Fibroblast of lung (primary cell): ENCODE measurements at regions not wholly inside any gene's neighbourhood (a gene's known extent, or its start where the extent isn't known, plus 50 kb on each side); places are given as distances from the start of the nearest gene placed in this dataset.

Source experiments
- DNase-seq, 2 donors: peaks; one replicate each; pipeline versions ENCODE4 v3.0.0 to v3.0.0-alpha.2; 2010; ENCODE audit warnings: low read depth in 2 of 2
- H2AFZ ChIP-seq: 2 replicates; pipeline ENCODE4 v1.5.1; 2012; ENCODE audit warnings: low read length, control low read depth, inconsistent platforms
- H3K27ac ChIP-seq: 2 replicates; pipeline ENCODE4 v1.5.1; 2011; ENCODE audit warnings: low read length, control low read depth; ENCODE audit not compliant: insufficient read depth
- H3K27me3 ChIP-seq: 2 replicates; pipeline ENCODE4 v1.5.1; 2011; ENCODE audit warnings: mild to moderate bottlenecking, low read length; ENCODE audit not compliant: control insufficient read depth, insufficient read depth
- H3K36me3 ChIP-seq: 2 replicates; pipeline ENCODE4 v1.5.1; 2011; ENCODE audit warnings: low read length; ENCODE audit not compliant: control insufficient read depth, insufficient read depth
- H3K4me1 ChIP-seq: 2 replicates; pipeline ENCODE4 v1.5.1; 2011; ENCODE audit warnings: low read length; ENCODE audit not compliant: control insufficient read depth, insufficient read depth; ENCODE audit errors: extremely low read depth
- H3K4me2 ChIP-seq: 2 replicates; pipeline ENCODE4 v1.5.1; 2011; ENCODE audit warnings: low read length, control low read depth; ENCODE audit not compliant: insufficient read depth; ENCODE audit errors: extremely low read depth
- H3K4me3 ChIP-seq, 4 experiments: fragments of 200-600 bp in 1 of 4; sonication (generic) in 1 of 4; replicated peaks in 1 of 4; 2 replicates each; pipeline ENCODE4 v1.5.1; 2011 to 2016; ENCODE audit warnings: low read length in 4 of 4, low read depth in 3 of 4, mild to moderate bottlenecking in 3 of 4, control low read depth in 2 of 4, inconsistent platforms in 1 of 4, mixed read lengths in 1 of 4; ENCODE audit not compliant: insufficient read depth in 1 of 4; ENCODE audit errors: control extremely low read depth in 1 of 4
- H3K79me2 ChIP-seq: 2 replicates; pipeline ENCODE4 v1.5.1; 2012; ENCODE audit warnings: mild to moderate bottlenecking, low read length, inconsistent platforms; ENCODE audit not compliant: control insufficient read depth, insufficient read depth
- H3K9ac ChIP-seq: 2 replicates; pipeline ENCODE4 v1.5.1; 2011; ENCODE audit warnings: mild to moderate bottlenecking, low read length, control low read depth; ENCODE audit not compliant: insufficient read depth
- H3K9me3 ChIP-seq: 2 replicates; pipeline ENCODE4 v1.5.1; 2012; ENCODE audit warnings: low read depth, low read length; ENCODE audit not compliant: control insufficient read depth, insufficient read depth
- H4K20me1 ChIP-seq: 2 replicates; pipeline ENCODE4 v1.5.1; 2011; ENCODE audit warnings: low read length; ENCODE audit not compliant: control insufficient read depth, insufficient read depth; ENCODE audit errors: extremely low read depth
- EZH2 ChIP-seq: IDR thresholded peaks from 2 replicates; pipeline ENCODE4 v1.5.1; 2012; ENCODE audit warnings: low read length, control low read depth, mild to moderate bottlenecking; ENCODE audit errors: missing control alignments
- TF ChIP-seq, protein P1 (sequence below), 2 donors: IDR thresholded peaks in 1 of 2; conservative IDR thresholded peaks in 1 of 2; 1 replicate in 1 of 2; 2 replicates in 1 of 2; pipeline ENCODE4 v1.5.1; 2011 to 2012; ENCODE audit warnings: low read length in 2 of 2, control low read depth in 1 of 2, inconsistent platforms in 1 of 2, low read depth in 1 of 2, mild to moderate bottlenecking in 1 of 2

DNA sequence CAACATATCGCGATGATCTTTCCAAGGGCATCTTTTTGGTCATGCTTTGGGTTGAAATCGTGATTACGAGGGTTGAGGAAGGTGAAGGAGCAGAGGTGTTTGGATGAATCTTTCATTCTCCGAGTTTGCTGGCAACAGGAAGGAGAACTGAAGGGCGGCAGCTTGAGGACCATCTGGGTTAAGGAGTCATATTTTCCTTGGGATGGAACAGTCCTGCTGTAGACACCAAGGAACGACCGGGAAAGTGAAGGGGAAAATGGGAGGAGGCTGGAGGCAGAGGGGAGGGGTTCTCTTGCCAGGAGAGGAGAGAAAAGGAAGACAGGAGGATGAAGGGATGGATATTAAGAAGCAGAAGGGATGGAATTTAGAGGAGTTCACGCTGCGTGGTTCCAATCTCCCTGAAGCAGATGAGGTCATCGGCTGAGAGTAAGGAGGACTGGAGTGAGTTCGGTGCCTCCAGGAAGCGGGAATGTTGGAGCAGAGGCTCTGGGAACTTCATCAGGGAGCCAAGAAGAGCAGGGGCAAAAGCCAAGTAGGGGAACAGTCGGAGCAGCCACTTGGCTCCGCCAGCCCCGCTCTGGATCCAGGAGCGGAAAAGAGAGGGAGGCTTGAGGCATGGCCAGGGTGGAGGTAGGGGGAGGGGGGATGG, 116.6 kb upstream of the GALNT17 start:
- Histone ChIP-seq H3K4me3 (no peak overlapping the region), H3K79me2 (no peaks in the 10 kb centered on the region)

DNA sequence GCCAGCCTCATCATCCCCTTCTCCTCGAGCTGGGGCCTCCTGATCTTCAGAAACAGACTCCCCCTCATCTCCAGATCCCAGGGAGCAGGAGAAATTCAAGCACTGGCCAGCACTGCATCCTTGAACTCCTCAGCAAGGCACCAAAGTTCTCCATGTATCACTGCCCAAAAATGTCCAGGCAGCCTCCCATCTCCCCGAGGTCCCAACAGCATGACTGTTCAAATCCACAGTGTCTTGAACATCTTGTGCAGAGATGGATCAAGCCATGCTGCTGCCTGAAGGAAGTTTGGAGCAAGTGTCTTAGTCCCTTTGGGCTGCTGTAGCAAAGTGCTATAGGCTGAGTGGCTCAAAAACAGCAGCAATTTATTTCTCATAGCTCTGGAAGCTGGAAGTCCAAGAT, 115.5 kb upstream of the GALNT17 start:
- no peak overlapping the region for H3K27ac ChIP-seq
- no peak overlapping the region for H2AFZ ChIP-seq
- no peak overlapping the region for H3K4me2 ChIP-seq
- no peaks in the 10 kb centered on the region for H3K36me3 ChIP-seq
- H3K9me3 ChIP-seq: no peaks in the 10 kb centered on the region
- no peaks in the 10 kb centered on the region for H3K79me2 ChIP-seq
- TF ChIP-seq, protein P1, sequence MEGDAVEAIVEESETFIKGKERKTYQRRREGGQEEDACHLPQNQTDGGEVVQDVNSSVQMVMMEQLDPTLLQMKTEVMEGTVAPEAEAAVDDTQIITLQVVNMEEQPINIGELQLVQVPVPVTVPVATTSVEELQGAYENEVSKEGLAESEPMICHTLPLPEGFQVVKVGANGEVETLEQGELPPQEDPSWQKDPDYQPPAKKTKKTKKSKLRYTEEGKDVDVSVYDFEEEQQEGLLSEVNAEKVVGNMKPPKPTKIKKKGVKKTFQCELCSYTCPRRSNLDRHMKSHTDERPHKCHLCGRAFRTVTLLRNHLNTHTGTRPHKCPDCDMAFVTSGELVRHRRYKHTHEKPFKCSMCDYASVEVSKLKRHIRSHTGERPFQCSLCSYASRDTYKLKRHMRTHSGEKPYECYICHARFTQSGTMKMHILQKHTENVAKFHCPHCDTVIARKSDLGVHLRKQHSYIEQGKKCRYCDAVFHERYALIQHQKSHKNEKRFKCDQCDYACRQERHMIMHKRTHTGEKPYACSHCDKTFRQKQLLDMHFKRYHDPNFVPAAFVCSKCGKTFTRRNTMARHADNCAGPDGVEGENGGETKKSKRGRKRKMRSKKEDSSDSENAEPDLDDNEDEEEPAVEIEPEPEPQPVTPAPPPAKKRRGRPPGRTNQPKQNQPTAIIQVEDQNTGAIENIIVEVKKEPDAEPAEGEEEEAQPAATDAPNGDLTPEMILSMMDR (conservative IDR thresholded peaks at IDR 0.05 in 1 of 2, IDR thresholded peaks at IDR 0.05 in 1 of 2; ENCODE audit: low read depth in 1 of 2, low read length in 2 of 2): no peak
- no peak for TF ChIP-seq EZH2
- no peak overlapping the region for H3K9ac ChIP-seq
- DNase-seq: peak in 1 of 2 donors; percentile 0
- no peaks in the 10 kb centered on the region for H3K27me3 ChIP-seq
- no peak overlapping the region for H3K4me3 ChIP-seq
- no peaks in the 10 kb centered on the region for H4K20me1 ChIP-seq
- no peaks in the 10 kb centered on the region for H3K4me1 ChIP-seq

More for the DNA sequence above, 116.6 kb upstream of the GALNT17 start:
- Histone ChIP-seq H2AFZ (no peak overlapping the region), H3K27ac (no peak overlapping the region), H3K4me2 (no peak overlapping the region), H3K9me3 (no peaks in the 10 kb centered on the region), H3K9ac (no peak overlapping the region), H3K4me1 (no peaks in the 10 kb centered on the region), H3K27me3 (no peaks in the 10 kb centered on the region), H3K36me3 (no peaks in the 10 kb centered on the region), H4K20me1 (no peaks in the 10 kb centered on the region)
- no peak for DNase-seq
- TF ChIP-seq, protein P1 (conservative IDR thresholded peaks at IDR 0.05 in 1 of 2, IDR thresholded peaks at IDR 0.05 in 1 of 2; ENCODE audit: low read depth in 1 of 2, low read length in 2 of 2): no peak
- no peak for TF ChIP-seq EZH2

DNA sequence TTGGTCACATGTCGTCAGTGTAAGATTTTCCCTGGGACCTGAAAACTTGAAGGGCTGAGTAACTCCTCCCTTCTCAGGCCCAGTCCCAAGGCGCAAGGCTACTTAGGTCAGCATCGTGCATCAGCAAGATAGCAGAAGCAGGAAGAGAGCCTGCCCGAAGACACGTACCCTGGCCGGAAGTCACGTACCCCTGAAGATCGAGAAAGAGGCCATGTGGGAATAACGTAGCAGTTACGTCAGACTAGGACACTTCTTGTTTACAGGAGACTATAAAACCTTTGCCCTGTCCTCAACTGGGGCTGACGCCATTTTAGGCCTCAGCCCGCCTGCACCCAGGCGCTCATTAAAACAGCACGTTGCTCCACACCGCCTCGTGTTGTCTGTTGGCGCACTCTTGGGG, 114.3 kb upstream of the GALNT17 start:
- DNase-seq: no peak
- H3K27me3 ChIP-seq: no peaks in the 10 kb centered on the region
- H3K79me2 ChIP-seq: no peaks in the 10 kb centered on the region
- no peak overlapping the region for H2AFZ ChIP-seq
- H3K4me3 ChIP-seq: no peak overlapping the region
- H3K36me3 ChIP-seq: no peaks in the 10 kb centered on the region
- no peaks in the 10 kb centered on the region for H3K4me1 ChIP-seq
- no peak overlapping the region for H3K9ac ChIP-seq
- TF ChIP-seq EZH2: no peak
- TF ChIP-seq, protein P1 (conservative IDR thresholded peaks at IDR 0.05 in 1 of 2, IDR thresholded peaks at IDR 0.05 in 1 of 2; ENCODE audit: low read depth in 1 of 2, low read length in 2 of 2): no peak
- H3K27ac ChIP-seq: no peak overlapping the region
- no peak overlapping the region for H3K4me2 ChIP-seq
- no peaks in the 10 kb centered on the region for H3K9me3 ChIP-seq
- H4K20me1 ChIP-seq: no peaks in the 10 kb centered on the region
